GM23338 (cell line): ENCODE measurements at regions not wholly inside any gene's neighbourhood (a gene's known extent, or its start where the extent isn't known, plus 50 kb on each side); places are given as distances from the start of the nearest gene placed in this dataset.

Experiments used
- EZH2 ChIP-seq: fragments of 200-600 bp; sonication (generic); IDR thresholded peaks from one replicate; pipeline ENCODE4 v1.8.0; 2017; ENCODE audit warnings: antibody characterized with exemption, mild to moderate bottlenecking, low read depth; ENCODE audit not compliant: unreplicated experiment
- EZH2phosphoT487 ChIP-seq: fragments of 200-600 bp; sonication (generic); IDR thresholded peaks from one replicate; pipeline ENCODE4 v1.8.1; 2018; ENCODE audit warnings: antibody characterized with exemption; ENCODE audit not compliant: unreplicated experiment
- POLR2AphosphoS5 ChIP-seq: IDR thresholded peaks from 2 replicates; pipeline ENCODE4 v1.6.1; 2016; ENCODE audit warnings: antibody characterized with exemption, low read depth
- TF ChIP-seq, protein P1 (sequence below), 2 experiments: fragments of 200-600 bp in 1 of 2; sonication (generic) in 1 of 2; conservative IDR thresholded peaks; 2 replicates each; pipeline versions ENCODE4 v1.5.1 to v1.6.1; 2016 to 2017; ENCODE audit warnings: antibody characterized with exemption in 2 of 2, low read depth in 2 of 2, mild to moderate bottlenecking in 2 of 2, moderate library complexity in 1 of 2

DNA sequence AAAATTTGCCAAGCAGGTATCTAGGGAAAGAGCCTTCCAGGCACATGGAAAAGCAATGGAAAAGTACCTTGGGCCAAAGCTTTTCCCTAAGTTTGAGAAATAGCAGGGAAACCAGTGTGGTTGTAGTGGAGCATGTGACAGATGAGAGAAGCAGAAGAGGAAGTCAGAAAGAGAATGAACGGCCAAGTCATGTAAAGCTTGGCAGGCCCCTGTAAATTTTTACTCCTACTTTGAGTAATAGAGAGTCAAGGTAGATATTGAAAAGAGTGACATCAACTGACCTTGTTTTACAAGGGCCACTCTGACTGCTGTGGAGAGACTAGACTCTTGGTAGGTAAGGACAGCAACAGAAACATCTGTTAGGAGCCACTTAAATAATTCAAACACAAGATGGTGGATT lies 180.9 kb upstream of the PRMT6 start:
- TF ChIP-seq EZH2, result no peak
- TF ChIP-seq, protein P1, sequence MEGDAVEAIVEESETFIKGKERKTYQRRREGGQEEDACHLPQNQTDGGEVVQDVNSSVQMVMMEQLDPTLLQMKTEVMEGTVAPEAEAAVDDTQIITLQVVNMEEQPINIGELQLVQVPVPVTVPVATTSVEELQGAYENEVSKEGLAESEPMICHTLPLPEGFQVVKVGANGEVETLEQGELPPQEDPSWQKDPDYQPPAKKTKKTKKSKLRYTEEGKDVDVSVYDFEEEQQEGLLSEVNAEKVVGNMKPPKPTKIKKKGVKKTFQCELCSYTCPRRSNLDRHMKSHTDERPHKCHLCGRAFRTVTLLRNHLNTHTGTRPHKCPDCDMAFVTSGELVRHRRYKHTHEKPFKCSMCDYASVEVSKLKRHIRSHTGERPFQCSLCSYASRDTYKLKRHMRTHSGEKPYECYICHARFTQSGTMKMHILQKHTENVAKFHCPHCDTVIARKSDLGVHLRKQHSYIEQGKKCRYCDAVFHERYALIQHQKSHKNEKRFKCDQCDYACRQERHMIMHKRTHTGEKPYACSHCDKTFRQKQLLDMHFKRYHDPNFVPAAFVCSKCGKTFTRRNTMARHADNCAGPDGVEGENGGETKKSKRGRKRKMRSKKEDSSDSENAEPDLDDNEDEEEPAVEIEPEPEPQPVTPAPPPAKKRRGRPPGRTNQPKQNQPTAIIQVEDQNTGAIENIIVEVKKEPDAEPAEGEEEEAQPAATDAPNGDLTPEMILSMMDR (conservative IDR thresholded peaks at IDR 0.05; ENCODE audit: low read depth in 2 of 2), result no peak
- no peak for TF ChIP-seq EZH2phosphoT487
- no peak for TF ChIP-seq POLR2AphosphoS5
